Dermis microvascular lymphatic vessel endothelial cell (primary cell): ENCODE measurements at regions not wholly inside any gene's neighbourhood (a gene's known extent, or its start where the extent isn't known, plus 50 kb on each side); places are given as distances from the start of the nearest gene placed in this dataset.
"Not testable (repeated sequence)": the region's sequence is repeated elsewhere in the genome, so short reads cannot be mapped to it uniquely, and the experiment has no call there.

Experiments
- DNase-seq, 2 donors: peaks; one replicate each; pipeline versions ENCODE4 v3.0.0 to v3.0.0-alpha.2; 2010; ENCODE audit warnings: low read depth in 2 of 2

GRCh38 chr20:48331518-48332286 is 496.1 kb downstream of the PREX1 start:
- DNase-seq = no peak

GRCh38 chr20:48329676-48330664 is 497.8 kb downstream of the PREX1 start:
- DNase-seq = peak; percentile 43 to 70

- DNase-seq = no peak
Measured at GRCh38 chr20:48329031-48329615, 498.7 kb downstream of the PREX1 start.

GRCh38 chr20:48327848-48328247 is 500.0 kb downstream of the PREX1 start:
- DNase-seq = not testable (repeated sequence)

- no peak for DNase-seq
Measured at GRCh38 chr20:48326868-48327267, 500.9 kb downstream of the PREX1 start.

GRCh38 chr20:48326434-48326691 is 501.4 kb downstream of the PREX1 start:
- DNase-seq = no peak

GRCh38 chr20:48325656-48326433 is 502.0 kb downstream of the PREX1 start:
- no peak for DNase-seq

- no peak for DNase-seq
Measured at GRCh38 chr20:48324744-48325143, 503.1 kb downstream of the PREX1 start.

GRCh38 chr20:48321271-48321670 is 506.5 kb downstream of the PREX1 start:
- DNase-seq = no peak

- no peak for DNase-seq
Measured at GRCh38 chr20:48319943-48320584, 507.7 kb downstream of the PREX1 start.

GRCh38 chr20:48317578-48317977 is 510.2 kb downstream of the PREX1 start:
- no peak for DNase-seq

GRCh38 chr20:48314925-48315592 is 512.7 kb downstream of the PREX1 start:
- no peak for DNase-seq

- DNase-seq = no peak
Measured at GRCh38 chr20:48313324-48313723, 514.5 kb downstream of the PREX1 start.

GRCh38 chr20:48311956-48312355 is 515.8 kb downstream of the PREX1 start:
- DNase-seq = no peak

- DNase-seq = no peak
Measured at GRCh38 chr20:48310305-48310704, 517.5 kb downstream of the PREX1 start.

- DNase-seq = no peak
Measured at GRCh38 chr20:48309293-48309692, 518.5 kb downstream of the PREX1 start.

- no peak for DNase-seq
Measured at GRCh38 chr20:48308882-48309281, 518.9 kb downstream of the PREX1 start.

GRCh38 chr20:48308232-48308781 is 519.5 kb downstream of the PREX1 start:
- DNase-seq = no peak

- no peak for DNase-seq
Measured at GRCh38 chr20:48307277-48307676, 520.5 kb downstream of the PREX1 start.

GRCh38 chr20:48302844-48303542 is 517.7 kb upstream of the SULF2 start:
- no peak for DNase-seq
